Spleen (tissue), 11 donors: ENCODE measurements at regions not wholly inside any gene's neighbourhood (a gene's known extent, or its start where the extent isn't known, plus 50 kb on each side); places are given as distances from the start of the nearest gene placed in this dataset.

Experiments used
- DNase-seq: peaks from one replicate; pipeline ENCODE4 v3.0.0-alpha.2; 2020
- H3K27ac ChIP-seq, 8 donors: fragments of 200-600 bp; sonication (generic) in 7 of 8; 1 replicate in 4 of 8; 2 replicates in 4 of 8; pipeline versions ENCODE4 v1.5.0 to v1.8.0; 2016 to 2021; ENCODE audit warnings: inconsistent platforms in 4 of 8, mild to moderate bottlenecking in 4 of 8, moderate library complexity in 1 of 8
- H3K27me3 ChIP-seq, 7 donors: fragments of 200-600 bp; sonication (generic) in 6 of 7; replicated peaks in 1 of 7; 1 replicate in 4 of 7; 2 replicates in 3 of 7; pipeline versions ENCODE4 v1.5.0 to v1.8.0; 2016 to 2021; ENCODE audit warnings: inconsistent platforms in 3 of 7, mild to moderate bottlenecking in 1 of 7
- H3K36me3 ChIP-seq, 6 donors: fragments of 200-600 bp; sonication (generic) in 5 of 6; 1 replicate in 4 of 6; 2 replicates in 2 of 6; pipeline versions ENCODE4 v1.5.0 to v1.8.0; 2016 to 2021; ENCODE audit warnings: inconsistent platforms in 2 of 6
- H3K4me1 ChIP-seq, 6 donors: fragments of 200-600 bp; sonication (generic) in 5 of 6; 1 replicate in 3 of 6; 2 replicates in 3 of 6; pipeline versions ENCODE4 v1.5.0 to v1.8.0; 2016 to 2021; ENCODE audit warnings: inconsistent platforms in 3 of 6
- H3K4me3 ChIP-seq, 8 donors: fragments of 200-600 bp; sonication (generic) in 7 of 8; 1 replicate in 4 of 8; 2 replicates in 4 of 8; pipeline versions ENCODE4 v1.5.0 to v1.8.0; 2016 to 2021; ENCODE audit warnings: inconsistent platforms in 4 of 8, mild to moderate bottlenecking in 4 of 8, moderate library complexity in 2 of 8
- H3K9me3 ChIP-seq, 8 donors: fragments of 200-600 bp; sonication (generic) in 7 of 8; 1 replicate in 4 of 8; 2 replicates in 4 of 8; pipeline versions ENCODE4 v1.5.0 to v1.8.0; 2016 to 2021; ENCODE audit warnings: inconsistent platforms in 4 of 8
- POLR2A ChIP-seq, 3 donors: fragments of 450-650 bp; IDR thresholded peaks; one replicate each; pipeline ENCODE4 v1.5.1; 2017; ENCODE audit warnings: antibody characterized with exemption in 3 of 3, mild to moderate bottlenecking in 1 of 3
- POLR2AphosphoS5 ChIP-seq, 3 donors: sonication (generic); formaldehyde crosslinking; IDR thresholded peaks; one replicate each; pipeline ENCODE4 v1.5.1; 2017; ENCODE audit warnings: antibody characterized with exemption in 3 of 3
- WGBS, 5 donors: extraction: QIAGEN DNeasy Blood & Tissue Kit in 3 of 5; methylation state at CpG; one replicate each; pipeline versions ENCODE4 v1.1.5 to v1.1.7; 2013 to 2018; 5-methylcytosine and 5-hydroxymethylcytosine counted together
- intact Hi-C: fragments of 100-400 bp; cut with DNase I; formaldehyde crosslinking; loops from one replicate; pipeline ENCODE4 v1.15.0; 2023; ENCODE audit warnings: low total_unique reads
- TF ChIP-seq, protein P1 (sequence below), 11 experiments: fragments of 200-600 bp in 7 of 11; fragments of 450-650 bp in 4 of 11; sonication (generic) in 4 of 11; IDR thresholded peaks in 8 of 11; conservative IDR thresholded peaks in 3 of 11; 1 replicate in 7 of 11; 2 replicates in 4 of 11; pipeline versions ENCODE4 v1.4.0 to v1.8.0; 2016 to 2021; ENCODE audit warnings: antibody characterized with exemption in 11 of 11, inconsistent platforms in 4 of 11, mild to moderate bottlenecking in 1 of 11
- donor health status: healthy with polysubstance abuse.
- donor health status: DM: no; HTN: no; CAD: no; lungs with moderate emphysema.
- donor health status: DM: no; HTN: no; CAD: no.
- donor health status: Bipolar disorder and iron deficiency.
- donor health status: healthy.
- donor health status: DM: no; HTN: no; CAD: no.
- donor health status: DM: yes; HTN: yes; CAD: no.

DNA sequence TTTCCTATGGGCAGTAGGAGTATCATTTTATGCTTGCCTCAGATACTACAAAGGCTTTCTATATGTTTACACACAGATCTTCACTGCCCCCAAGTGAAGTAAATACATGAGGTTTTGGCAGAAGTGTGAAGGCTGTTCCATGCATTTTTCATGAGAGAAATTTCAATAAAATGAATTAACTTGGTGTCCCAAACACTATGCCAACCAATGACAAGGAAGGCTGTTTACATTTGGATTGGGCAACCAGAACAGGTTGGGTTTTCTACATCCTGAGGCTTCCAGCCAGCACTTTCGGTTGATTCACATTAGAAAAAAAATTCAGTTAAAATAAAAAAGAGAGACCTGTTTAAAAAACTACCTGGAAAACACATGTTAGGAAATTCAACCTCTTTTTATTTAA is 625.4 kb downstream of the KCNJ2 start:
- Histone ChIP-seq H3K27me3 (no peaks in the 10 kb centered on the region), H3K27ac (no peak overlapping the region), H3K9me3 (peaks cover 0 to 18% (median 4%) of the 10 kb centered on the region in 8 donors), H3K4me3 (no peak overlapping the region), H3K36me3 (no peaks in the 10 kb centered on the region), H3K4me1 (no peaks in the 10 kb centered on the region)
- WGBS, 5 donors: 76 to 97% (median 87%) methylated on average over 1 of the region's 1 CpG
- intact Hi-C loops: no loop called here
- no peak for DNase-seq
- TF ChIP-seq, protein P1, sequence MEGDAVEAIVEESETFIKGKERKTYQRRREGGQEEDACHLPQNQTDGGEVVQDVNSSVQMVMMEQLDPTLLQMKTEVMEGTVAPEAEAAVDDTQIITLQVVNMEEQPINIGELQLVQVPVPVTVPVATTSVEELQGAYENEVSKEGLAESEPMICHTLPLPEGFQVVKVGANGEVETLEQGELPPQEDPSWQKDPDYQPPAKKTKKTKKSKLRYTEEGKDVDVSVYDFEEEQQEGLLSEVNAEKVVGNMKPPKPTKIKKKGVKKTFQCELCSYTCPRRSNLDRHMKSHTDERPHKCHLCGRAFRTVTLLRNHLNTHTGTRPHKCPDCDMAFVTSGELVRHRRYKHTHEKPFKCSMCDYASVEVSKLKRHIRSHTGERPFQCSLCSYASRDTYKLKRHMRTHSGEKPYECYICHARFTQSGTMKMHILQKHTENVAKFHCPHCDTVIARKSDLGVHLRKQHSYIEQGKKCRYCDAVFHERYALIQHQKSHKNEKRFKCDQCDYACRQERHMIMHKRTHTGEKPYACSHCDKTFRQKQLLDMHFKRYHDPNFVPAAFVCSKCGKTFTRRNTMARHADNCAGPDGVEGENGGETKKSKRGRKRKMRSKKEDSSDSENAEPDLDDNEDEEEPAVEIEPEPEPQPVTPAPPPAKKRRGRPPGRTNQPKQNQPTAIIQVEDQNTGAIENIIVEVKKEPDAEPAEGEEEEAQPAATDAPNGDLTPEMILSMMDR (IDR thresholded peaks at IDR 0.05 in 8 of 11, conservative IDR thresholded peaks at IDR 0.05 in 3 of 11): no peak
- no peak for TF ChIP-seq POLR2A (IDR thresholded peaks at IDR 0.05)

DNA sequence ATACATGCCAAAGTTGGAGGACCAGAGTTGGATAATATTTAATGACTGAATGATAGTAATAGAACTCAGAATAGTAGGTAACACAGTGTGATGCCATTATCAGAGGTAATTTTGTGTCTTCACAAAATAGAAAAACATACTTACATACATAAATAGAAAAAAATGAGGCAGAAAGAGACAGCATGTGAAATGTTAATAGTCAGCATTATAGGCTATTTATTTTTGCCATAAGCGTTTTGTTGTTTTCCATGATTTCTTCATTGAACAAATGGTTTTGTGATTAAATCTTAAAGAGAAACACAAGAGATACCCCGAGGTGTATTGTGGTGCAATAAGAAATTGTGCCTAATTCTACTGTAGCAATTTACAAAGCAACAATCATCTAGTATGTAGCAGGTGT is 626.3 kb downstream of the KCNJ2 start:
- intact Hi-C loops: no loop called here
- Histone ChIP-seq H3K27ac (no peak overlapping the region), H3K4me1 (no peaks in the 10 kb centered on the region), H3K4me3 (no peak overlapping the region), H3K27me3 (no peaks in the 10 kb centered on the region), H3K36me3 (no peaks in the 10 kb centered on the region), H3K9me3 (peaks cover 0 to 10% (median 0%) of the 10 kb centered on the region in 8 donors)
- TF ChIP-seq POLR2AphosphoS5 (IDR thresholded peaks at IDR 0.05): no peak
- no peak for DNase-seq
- WGBS, 5 donors: 75 to 85% (median 83%) methylated on average over 2 of the region's 2 CpGs

DNA sequence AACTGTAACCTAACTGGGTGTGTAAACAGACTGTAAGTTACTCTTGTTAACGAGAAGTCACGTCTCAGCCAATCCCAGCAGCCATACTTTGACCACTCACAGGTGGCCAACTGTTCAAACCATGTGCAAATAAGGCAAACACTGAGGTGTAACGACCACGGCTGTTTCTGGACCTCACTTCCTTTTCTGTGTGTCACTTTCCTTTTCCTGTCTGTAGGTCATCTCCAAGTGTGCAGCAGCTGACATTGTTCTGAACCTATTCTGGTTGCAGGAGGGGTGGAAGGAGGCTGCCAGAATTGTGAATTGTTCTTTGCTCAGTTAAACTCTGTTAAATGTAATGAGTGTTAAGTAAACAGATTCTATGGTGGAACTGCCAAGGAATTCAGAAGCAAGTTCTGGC is 627.4 kb downstream of the KCNJ2 start:
- Histone ChIP-seq H3K9me3 (peaks cover 0 to 10% (median 0%) of the 10 kb centered on the region in 8 donors), H3K27me3 (no peaks in the 10 kb centered on the region), H3K36me3 (no peaks in the 10 kb centered on the region), H3K27ac (no peak overlapping the region), H3K4me3 (no peak overlapping the region), H3K4me1 (no peaks in the 10 kb centered on the region)
- DNase-seq: no peak
- WGBS, 5 donors: 53 to 68% (median 65%) methylated on average over 4 of the region's 4 CpGs
- no peak for TF ChIP-seq POLR2A (IDR thresholded peaks at IDR 0.05)
- TF ChIP-seq, protein P1 (IDR thresholded peaks at IDR 0.05 in 8 of 11, conservative IDR thresholded peaks at IDR 0.05 in 3 of 11): no peak
- TF ChIP-seq POLR2AphosphoS5 (IDR thresholded peaks at IDR 0.05): no peak
- intact Hi-C loops: no loop called here

DNA sequence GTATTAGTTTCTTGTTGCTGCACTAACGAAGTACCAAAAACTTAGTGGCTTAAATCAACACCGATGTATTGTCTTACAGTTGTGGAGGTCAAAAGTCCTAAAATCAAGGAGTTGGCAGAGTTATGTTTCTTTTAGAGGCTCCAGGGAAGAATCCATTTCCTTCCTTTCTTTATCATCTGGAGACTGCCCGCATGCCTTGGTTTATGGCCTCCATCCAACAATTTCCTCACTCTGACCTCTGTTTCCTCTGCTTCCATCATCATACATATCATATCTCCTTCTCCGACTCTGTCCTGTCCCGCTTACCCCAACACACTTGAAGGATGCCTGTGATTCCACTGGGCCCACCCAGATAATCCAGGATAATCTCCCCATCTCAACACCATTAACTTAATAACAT is 627.8 kb downstream of the KCNJ2 start:
- H3K27ac ChIP-seq: no peak overlapping the region
- H3K9me3 ChIP-seq: peaks cover 0 to 10% (median 0%) of the 10 kb centered on the region in 8 donors
- no peaks in the 10 kb centered on the region for H3K36me3 ChIP-seq
- H3K4me1 ChIP-seq: no peaks in the 10 kb centered on the region
- TF ChIP-seq POLR2AphosphoS5 (IDR thresholded peaks at IDR 0.05): no peak
- TF ChIP-seq, protein P1 (IDR thresholded peaks at IDR 0.05 in 8 of 11, conservative IDR thresholded peaks at IDR 0.05 in 3 of 11): no peak
- no peak for TF ChIP-seq POLR2A (IDR thresholded peaks at IDR 0.05)
- H3K27me3 ChIP-seq: no peaks in the 10 kb centered on the region
- intact Hi-C loops: no loop called here
- H3K4me3 ChIP-seq: no peak overlapping the region
- WGBS, 5 donors: 53 to 73% (median 61%) methylated on average over 5 of the region's 5 CpGs
- no peak for DNase-seq

DNA sequence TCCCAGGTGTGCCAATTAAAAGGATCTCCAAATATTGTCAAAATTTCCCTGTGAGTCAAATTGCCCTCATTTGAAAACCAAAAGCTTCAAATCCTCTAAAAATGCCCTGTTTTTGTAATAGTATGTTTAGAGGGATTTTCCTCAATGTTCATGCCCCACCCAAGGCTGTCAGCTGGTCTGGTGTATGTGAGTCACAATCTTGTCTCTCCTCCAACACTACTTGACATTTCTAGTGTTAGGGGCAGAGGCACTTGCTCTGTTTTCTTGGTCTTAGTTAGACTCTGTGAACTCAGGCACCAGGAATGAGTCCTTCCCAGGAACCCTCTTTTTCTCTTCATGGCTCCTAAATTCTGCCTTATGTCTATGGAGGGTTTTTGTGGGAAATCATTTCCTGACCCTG is 634.8 kb downstream of the KCNJ2 start:
- Histone ChIP-seq H3K36me3 (no peaks in the 10 kb centered on the region), H3K9me3 (peaks cover 0 to 12% (median 2%) of the 10 kb centered on the region in 8 donors), H3K27ac (no peak overlapping the region), H3K4me3 (no peak overlapping the region), H3K27me3 (no peaks in the 10 kb centered on the region), H3K4me1 (no peaks in the 10 kb centered on the region)
- no peak for DNase-seq
- TF ChIP-seq POLR2A (IDR thresholded peaks at IDR 0.05) (no peak), POLR2AphosphoS5 (IDR thresholded peaks at IDR 0.05) (no peak)
- TF ChIP-seq, protein P1 (IDR thresholded peaks at IDR 0.05 in 8 of 11, conservative IDR thresholded peaks at IDR 0.05 in 3 of 11): no peak
- intact Hi-C loops: no loop called here
